Fibroblast of lung (primary cell): ENCODE measurements at regions not wholly inside any gene's neighbourhood (a gene's known extent, or its start where the extent isn't known, plus 50 kb on each side); places are given as distances from the start of the nearest gene placed in this dataset.

Experiments used
- CTCF ChIP-seq, 2 donors: IDR thresholded peaks in 1 of 2; conservative IDR thresholded peaks in 1 of 2; 1 replicate in 1 of 2; 2 replicates in 1 of 2; pipeline ENCODE4 v1.5.1; 2011 to 2012; ENCODE audit warnings: low read length in 2 of 2, control low read depth in 1 of 2, inconsistent platforms in 1 of 2, low read depth in 1 of 2, mild to moderate bottlenecking in 1 of 2
- EZH2 ChIP-seq: IDR thresholded peaks from 2 replicates; pipeline ENCODE4 v1.5.1; 2012; ENCODE audit warnings: low read length, control low read depth, mild to moderate bottlenecking; ENCODE audit errors: missing control alignments

- TF ChIP-seq EZH2 (no peak), CTCF (conservative IDR thresholded peaks at IDR 0.05 in 1 of 2, IDR thresholded peaks at IDR 0.05 in 1 of 2; ENCODE audit: low read depth in 1 of 2, low read length in 2 of 2) (no peak)
Measured at GRCh38 chr9:91151718-91152095, 210.0 kb downstream of the AUH start.
